ENCODE measurements at regions not wholly inside any gene's neighbourhood (a gene's known extent, or its start where the extent isn't known, plus 50 kb on each side); places are given as distances from the start of the nearest gene placed in this dataset.

GRCh38 chr6:105509506-105510331, 106.8 kb upstream of the PREP start:
- H3K4me3 Mint-ChIP-seq = no peak overlapping the region
- no peak for ATAC-seq
- DNase-seq = no peak
- H3K4me1 Mint-ChIP-seq = peaks cover 0 to 3% (median 0%) of the 10 kb centered on the region in 4 donors
- no peaks in the 10 kb centered on the region for H3K36me3 Mint-ChIP-seq
- H3K27ac Mint-ChIP-seq = no peak overlapping the region
- no peaks in the 10 kb centered on the region for H3K9me3 Mint-ChIP-seq
- peaks cover 4 to 23% (median 9%) of the 10 kb centered on the region in 5 donors for H3K27me3 Mint-ChIP-seq
- POLR2A ChIA-PET = no interaction called here

GRCh38 chr6:105507811-105508210, 104.9 kb upstream of the PREP start:
- no peak overlapping the region for H3K27ac Mint-ChIP-seq
- ATAC-seq = no peak
- POLR2A ChIA-PET = no interaction called here

GRCh38 chr6:105504706-105505105, 101.8 kb upstream of the PREP start:
- no peak overlapping the region for H3K4me3 Mint-ChIP-seq
- no peak for DNase-seq
- H3K27me3 Mint-ChIP-seq = peaks cover 0 to 14% (median 2%) of the 10 kb centered on the region in 5 donors
- H3K36me3 Mint-ChIP-seq = no peaks in the 10 kb centered on the region
- no peak for ATAC-seq
- no peaks in the 10 kb centered on the region for H3K9me3 Mint-ChIP-seq
- no peak overlapping the region for H3K27ac Mint-ChIP-seq
- POLR2A ChIA-PET = no interaction called here
- no peaks in the 10 kb centered on the region for H3K4me1 Mint-ChIP-seq

More at GRCh38 chr6:105507811-105508210, 104.9 kb upstream of the PREP start:
- H3K27me3 Mint-ChIP-seq = peaks cover 3 to 23% (median 6%) of the 10 kb centered on the region in 5 donors
- H3K9me3 Mint-ChIP-seq = no peaks in the 10 kb centered on the region
- DNase-seq = no peak
- no peaks in the 10 kb centered on the region for H3K36me3 Mint-ChIP-seq
- H3K4me3 Mint-ChIP-seq = no peak overlapping the region
- peaks cover 0 to 3% (median 0%) of the 10 kb centered on the region in 4 donors for H3K4me1 Mint-ChIP-seq

GRCh38 chr6:105503641-105504040, 100.8 kb upstream of the PREP start:
- H3K27me3 Mint-ChIP-seq = peaks cover under 1 to 10% (median 2%) of the 10 kb centered on the region in 5 donors
- DNase-seq (no peak), ATAC-seq (no peak)
- no peaks in the 10 kb centered on the region for H3K4me1 Mint-ChIP-seq
- no peaks in the 10 kb centered on the region for H3K9me3 Mint-ChIP-seq
- H3K4me3 Mint-ChIP-seq = no peak overlapping the region
- POLR2A ChIA-PET = no interaction called here
- H3K27ac Mint-ChIP-seq = no peak overlapping the region
- no peaks in the 10 kb centered on the region for H3K36me3 Mint-ChIP-seq

GRCh38 chr6:105501826-105502344, 99.0 kb upstream of the PREP start:
- DNase-seq (no peak), ATAC-seq (no peak)
- Mint-ChIP-seq H3K4me3 (no peak overlapping the region), H3K27ac (peak overlapping the region in 2 of 10 donors; percentile 5 to 32), H3K27me3 (peaks cover 1 to 10% (median 4%) of the 10 kb centered on the region in 5 donors), H3K4me1 (no peaks in the 10 kb centered on the region), H3K9me3 (no peaks in the 10 kb centered on the region), H3K36me3 (no peaks in the 10 kb centered on the region)
- POLR2A ChIA-PET = no interaction called here

- H3K4me3 Mint-ChIP-seq = no peak overlapping the region
- ATAC-seq (no peak), DNase-seq (no peak)
- no peaks in the 10 kb centered on the region for H3K36me3 Mint-ChIP-seq
- POLR2A ChIA-PET = no interaction called here
- H3K4me1 Mint-ChIP-seq = no peaks in the 10 kb centered on the region
- H3K9me3 Mint-ChIP-seq = no peaks in the 10 kb centered on the region
- H3K27ac Mint-ChIP-seq = no peak overlapping the region
- H3K27me3 Mint-ChIP-seq = peaks cover 1 to 7% (median 2%) of the 10 kb centered on the region in 5 donors
Measured at GRCh38 chr6:105501246-105501645, 98.4 kb upstream of the PREP start.

GRCh38 chr6:105500693-105501092, 97.8 kb upstream of the PREP start:
- no peak overlapping the region for H3K4me3 Mint-ChIP-seq
- POLR2A ChIA-PET = no interaction called here
- peaks cover 1 to 4% (median 2%) of the 10 kb centered on the region in 5 donors for H3K27me3 Mint-ChIP-seq
- no peaks in the 10 kb centered on the region for H3K4me1 Mint-ChIP-seq
- no peaks in the 10 kb centered on the region for H3K9me3 Mint-ChIP-seq
- no peaks in the 10 kb centered on the region for H3K36me3 Mint-ChIP-seq
- H3K27ac Mint-ChIP-seq = no peak overlapping the region
- DNase-seq (no peak), ATAC-seq (no peak)

GRCh38 chr6:105499931-105500330, 97.0 kb upstream of the PREP start:
- POLR2A ChIA-PET = no interaction called here
- H3K36me3 Mint-ChIP-seq = no peaks in the 10 kb centered on the region
- no peak overlapping the region for H3K4me3 Mint-ChIP-seq
- H3K4me1 Mint-ChIP-seq = no peaks in the 10 kb centered on the region
- ATAC-seq = no peak
- no peak for DNase-seq
- peaks cover 0 to 4% (median 2%) of the 10 kb centered on the region in 5 donors for H3K27me3 Mint-ChIP-seq
- H3K9me3 Mint-ChIP-seq = no peaks in the 10 kb centered on the region
- H3K27ac Mint-ChIP-seq = no peak overlapping the region

GRCh38 chr6:105499136-105499870, 96.4 kb upstream of the PREP start:
- no peak for DNase-seq
- POLR2A ChIA-PET = no interaction called here
- Mint-ChIP-seq H3K27ac (no peak overlapping the region), H3K36me3 (no peaks in the 10 kb centered on the region), H3K9me3 (no peaks in the 10 kb centered on the region), H3K27me3 (peaks cover 0 to 4% (median 2%) of the 10 kb centered on the region in 5 donors), H3K4me1 (no peaks in the 10 kb centered on the region), H3K4me3 (no peak overlapping the region)
- no peak for ATAC-seq

GRCh38 chr6:105497549-105497948, 94.7 kb upstream of the PREP start:
- Mint-ChIP-seq H3K4me1 (no peaks in the 10 kb centered on the region), H3K9me3 (no peaks in the 10 kb centered on the region), H3K36me3 (no peaks in the 10 kb centered on the region), H3K4me3 (no peak overlapping the region), H3K27me3 (peaks cover 0 to 4% (median 2%) of the 10 kb centered on the region in 5 donors), H3K27ac (no peak overlapping the region)
- DNase-seq (no peak), ATAC-seq (no peak)
- POLR2A ChIA-PET = no interaction called here

- ATAC-seq (no peak), DNase-seq (no peak)
- Mint-ChIP-seq H3K27me3 (peaks cover 0 to 2% (median 2%) of the 10 kb centered on the region in 5 donors), H3K36me3 (no peaks in the 10 kb centered on the region), H3K4me3 (no peak overlapping the region), H3K4me1 (no peaks in the 10 kb centered on the region), H3K27ac (no peak overlapping the region), H3K9me3 (no peaks in the 10 kb centered on the region)
- POLR2A ChIA-PET = no interaction called here
Measured at GRCh38 chr6:105495515-105495914, 92.6 kb upstream of the PREP start.

GRCh38 chr6:105494688-105495087, 91.8 kb upstream of the PREP start:
- H3K4me1 Mint-ChIP-seq = no peaks in the 10 kb centered on the region
- no peaks in the 10 kb centered on the region for H3K36me3 Mint-ChIP-seq
- peaks cover 0 to 2% (median 2%) of the 10 kb centered on the region in 5 donors for H3K27me3 Mint-ChIP-seq
- no peak for DNase-seq
- no peaks in the 10 kb centered on the region for H3K9me3 Mint-ChIP-seq
- H3K4me3 Mint-ChIP-seq = no peak overlapping the region
- POLR2A ChIA-PET = no interaction called here
- ATAC-seq = no peak
- H3K27ac Mint-ChIP-seq = no peak overlapping the region

GRCh38 chr6:105493736-105494135, 90.9 kb upstream of the PREP start:
- no peak overlapping the region for H3K4me3 Mint-ChIP-seq
- peaks cover 0 to 4% (median 0%) of the 10 kb centered on the region in 4 donors for H3K4me1 Mint-ChIP-seq
- no peaks in the 10 kb centered on the region for H3K9me3 Mint-ChIP-seq
- DNase-seq = no peak
- no peak overlapping the region for H3K27ac Mint-ChIP-seq
- POLR2A ChIA-PET = no interaction called here
- peaks cover 0 to 2% (median 2%) of the 10 kb centered on the region in 5 donors for H3K27me3 Mint-ChIP-seq
- H3K36me3 Mint-ChIP-seq = no peaks in the 10 kb centered on the region
- no peak for ATAC-seq
